Islet precursor cell (in vitro differentiated cells): ENCODE measurements at regions not wholly inside any gene's neighbourhood (a gene's known extent, or its start where the extent isn't known, plus 50 kb on each side); places are given as distances from the start of the nearest gene placed in this dataset.

Experiments
- DNase-seq: peaks from one replicate; pipeline ENCODE4 v3.0.0-alpha.2; 2018

DNA sequence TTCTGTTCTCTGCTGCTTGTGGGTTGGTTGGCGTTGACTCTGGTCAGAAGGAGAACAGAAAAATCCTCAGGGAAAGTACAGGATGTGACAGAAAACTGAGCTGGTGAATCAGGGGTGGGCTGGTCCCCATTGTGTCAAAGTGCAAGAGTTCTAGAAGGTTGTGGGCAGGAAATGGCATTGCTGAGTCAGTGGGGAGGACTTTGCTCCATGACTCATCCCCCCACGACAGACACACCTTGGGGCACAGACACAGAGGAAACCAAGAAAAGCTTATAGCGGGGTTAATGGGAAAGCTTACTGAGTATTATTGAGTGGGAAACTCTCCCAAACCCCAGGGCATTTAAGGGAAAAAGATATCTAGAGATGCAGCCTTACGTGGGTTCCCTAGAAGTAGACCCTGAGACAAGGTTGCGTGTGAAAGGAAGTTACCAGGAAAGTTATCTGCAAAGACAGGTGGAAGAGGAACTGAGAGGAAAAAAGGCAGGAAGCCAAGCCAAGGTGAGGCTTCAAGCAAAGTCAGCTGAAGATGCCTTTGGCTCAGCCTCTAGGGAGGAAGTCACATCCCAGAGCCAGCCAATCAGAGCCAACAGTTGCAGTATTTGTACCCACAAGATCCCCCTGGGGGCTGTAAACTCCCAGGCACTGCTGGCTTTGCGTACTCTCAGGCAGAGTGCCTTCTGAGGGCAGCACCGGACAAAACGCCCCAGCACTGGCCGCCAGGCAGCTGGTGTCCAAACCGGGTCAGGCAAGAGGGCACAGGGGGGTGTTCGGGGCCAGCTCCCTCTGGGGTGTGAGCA lies 86.4 kb downstream of the FOXL1 start:
- peak; percentile 94 for DNase-seq

DNA sequence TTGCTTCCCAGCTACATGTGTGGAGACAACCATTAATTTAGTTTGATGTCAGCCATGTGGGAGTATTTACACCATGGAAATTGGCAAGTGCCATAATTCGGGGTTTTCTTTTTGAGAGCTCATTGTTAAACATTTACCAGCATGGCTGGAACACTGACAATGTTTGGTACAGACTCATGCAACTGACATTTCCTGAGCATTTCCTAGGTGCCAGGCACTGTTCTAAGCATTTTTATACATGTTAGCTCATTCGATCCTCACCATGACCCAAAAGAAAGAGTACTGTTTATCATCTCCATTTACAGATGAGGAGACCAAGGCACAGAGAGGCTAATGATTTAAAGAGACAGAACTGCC lies 86.9 kb downstream of the FOXL1 start:
- DNase-seq: no peak

DNA sequence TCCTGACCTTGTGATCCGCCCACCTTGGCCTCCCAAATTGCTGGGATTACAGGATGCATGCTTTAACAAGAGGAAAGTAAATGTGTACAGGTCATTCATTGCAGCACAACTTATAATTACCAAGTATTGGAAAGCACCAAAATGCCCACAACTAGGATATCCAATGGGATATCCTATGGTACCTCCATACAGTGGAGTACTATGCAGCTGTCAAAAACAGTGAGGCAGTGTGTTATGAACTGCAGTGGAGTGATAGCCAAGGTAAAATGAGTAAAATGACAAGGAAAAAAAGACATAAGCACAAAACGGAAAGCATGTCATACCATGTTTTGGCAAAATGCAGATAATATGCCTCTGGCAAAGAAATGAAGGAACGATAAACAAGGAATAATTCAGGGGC lies 87.6 kb downstream of the FOXL1 start:
- no peak for DNase-seq

DNA sequence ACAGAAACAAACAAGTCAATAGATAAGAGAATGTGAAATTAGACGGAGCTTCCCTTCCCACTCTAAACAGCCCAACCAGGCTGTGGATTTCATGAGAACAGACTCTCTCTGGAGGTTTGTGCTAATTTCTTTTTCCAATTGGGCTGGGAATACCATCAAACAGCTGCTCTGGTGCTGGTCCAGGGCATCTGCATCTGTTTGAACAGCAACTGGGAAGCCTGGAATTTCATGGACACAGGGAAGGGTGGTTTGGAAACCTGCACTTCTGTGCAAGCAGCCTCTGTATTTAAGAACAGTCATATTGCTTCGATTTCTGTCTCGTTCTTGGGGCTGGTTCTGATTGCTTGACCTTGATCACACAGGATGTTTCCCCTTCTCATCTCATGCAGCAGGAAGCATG lies 88.7 kb downstream of the FOXL1 start:
- no peak for DNase-seq

DNA sequence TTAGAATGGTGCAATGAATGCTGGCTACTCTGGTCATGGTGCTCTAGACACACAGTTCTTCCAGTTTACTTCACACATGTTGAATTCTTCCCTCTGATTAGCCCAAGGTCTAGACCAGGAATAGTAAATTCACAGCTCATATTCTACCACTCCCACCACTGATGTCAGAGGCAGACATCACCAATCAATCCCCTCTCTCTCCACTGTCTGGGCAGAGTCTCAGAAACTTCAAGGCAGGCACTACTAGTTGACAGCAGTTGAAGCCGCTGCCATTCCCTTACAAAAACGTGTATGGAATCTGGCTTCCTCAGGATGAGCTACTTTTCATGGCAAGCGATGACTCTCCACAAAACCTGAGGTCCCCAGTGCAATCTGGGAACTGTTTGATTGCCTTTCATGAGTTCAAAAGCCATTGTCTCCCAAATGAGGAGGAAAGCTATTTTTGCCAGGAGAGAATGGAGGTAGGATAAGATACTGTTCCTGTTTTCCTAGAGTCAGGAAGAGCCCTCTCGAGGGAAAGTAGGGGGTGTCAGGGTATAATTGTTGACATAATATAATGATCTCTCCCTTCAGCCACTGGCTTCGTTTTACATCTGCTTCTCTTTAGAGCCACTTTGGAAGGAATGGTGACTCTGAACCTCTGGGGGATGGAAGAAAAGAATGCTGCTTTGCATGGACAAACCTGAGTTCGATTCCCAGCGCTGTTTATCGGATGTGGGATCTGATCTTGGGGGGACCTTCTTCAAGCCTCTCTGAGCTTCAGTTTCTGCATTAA lies 90.0 kb downstream of the FOXL1 start:
- peak; percentile 76 for DNase-seq

DNA sequence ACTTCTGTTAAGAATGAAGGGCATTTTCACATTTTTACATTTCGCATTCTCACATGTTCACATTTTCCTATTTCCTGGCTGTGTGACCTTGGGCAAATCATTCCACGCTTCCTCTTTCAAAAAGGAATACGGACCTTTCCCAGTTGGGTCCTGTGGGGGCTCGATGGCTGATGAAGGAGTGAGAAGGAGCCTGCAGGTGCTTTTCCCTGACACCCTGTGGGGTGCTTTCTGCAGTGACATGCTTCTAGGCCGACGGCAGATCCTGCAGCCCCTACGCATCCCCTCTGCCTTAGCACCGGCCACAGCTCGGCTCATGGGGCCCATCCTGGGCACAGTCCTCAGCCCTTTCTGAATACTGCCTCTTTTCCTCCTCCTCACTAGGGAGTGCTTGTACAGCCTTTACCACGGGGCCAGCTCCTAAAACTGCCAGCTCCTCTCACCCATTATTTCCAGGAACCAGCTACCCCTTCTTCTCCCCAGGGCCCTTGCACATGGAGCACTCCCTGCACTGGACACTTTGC lies 91.0 kb downstream of the FOXL1 start:
- no peak for DNase-seq

DNA sequence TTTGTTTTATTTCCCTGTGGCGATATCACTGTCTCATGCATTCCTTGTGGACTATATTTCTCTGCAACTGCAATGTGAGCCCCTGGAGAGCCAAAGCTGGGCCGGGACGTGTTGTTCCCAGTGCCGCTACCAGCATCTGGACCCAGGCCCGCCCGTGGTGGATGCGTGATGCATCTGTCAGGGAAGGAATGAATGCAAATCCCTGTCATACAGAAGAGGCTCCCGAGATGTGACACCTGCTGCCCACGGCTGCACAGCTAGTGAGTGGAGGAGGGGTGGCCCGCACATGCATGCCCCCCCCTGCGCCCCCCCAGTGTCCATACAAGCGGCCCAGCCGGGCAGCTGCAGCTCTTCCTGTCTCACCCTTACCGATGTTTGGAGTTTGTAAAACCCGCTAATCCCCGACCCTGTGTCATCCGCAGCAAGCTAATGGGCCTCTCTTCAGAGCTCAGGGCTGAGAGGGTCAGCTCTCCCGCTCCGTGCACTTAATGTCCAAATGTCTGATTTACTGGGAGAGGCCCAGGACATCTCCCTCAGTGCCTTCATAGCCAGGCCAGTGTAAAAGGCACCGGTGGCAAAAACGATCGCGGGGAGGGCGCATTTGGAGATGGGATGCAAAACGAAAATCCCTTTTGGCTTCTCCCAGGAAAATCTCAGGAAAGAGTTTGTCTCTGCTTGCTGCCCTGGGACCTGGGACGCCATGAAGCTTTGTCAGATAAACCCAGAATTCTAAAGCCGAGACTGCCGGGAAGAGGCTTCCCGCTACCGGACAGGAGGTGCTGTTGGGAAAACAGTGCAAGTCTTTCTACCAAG lies 91.8 kb downstream of the FOXL1 start:
- no peak for DNase-seq

DNA sequence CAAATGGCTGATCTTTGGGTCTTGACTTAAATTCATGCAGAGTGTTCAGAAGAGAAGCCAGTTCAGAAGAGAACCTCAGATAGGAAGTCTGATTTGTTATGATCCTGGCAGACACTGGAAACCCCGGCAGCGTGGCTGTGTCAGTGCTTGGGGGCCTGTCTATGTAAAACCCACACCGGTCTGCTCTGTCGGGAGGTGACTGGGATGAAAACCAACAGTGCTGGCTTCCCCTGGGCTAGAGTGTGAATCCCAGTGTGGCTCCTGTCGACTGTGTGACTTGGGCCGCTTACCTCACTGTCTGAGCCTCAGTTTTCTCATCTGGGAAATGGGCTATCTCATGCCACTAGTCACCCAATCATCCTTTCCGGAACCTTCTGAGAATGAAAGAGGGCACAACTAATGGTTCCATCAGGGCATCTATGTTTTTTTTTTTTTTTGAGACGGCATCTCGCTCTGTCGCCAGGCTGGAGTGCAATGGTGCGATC lies 92.4 kb downstream of the FOXL1 start:
- no peak for DNase-seq

DNA sequence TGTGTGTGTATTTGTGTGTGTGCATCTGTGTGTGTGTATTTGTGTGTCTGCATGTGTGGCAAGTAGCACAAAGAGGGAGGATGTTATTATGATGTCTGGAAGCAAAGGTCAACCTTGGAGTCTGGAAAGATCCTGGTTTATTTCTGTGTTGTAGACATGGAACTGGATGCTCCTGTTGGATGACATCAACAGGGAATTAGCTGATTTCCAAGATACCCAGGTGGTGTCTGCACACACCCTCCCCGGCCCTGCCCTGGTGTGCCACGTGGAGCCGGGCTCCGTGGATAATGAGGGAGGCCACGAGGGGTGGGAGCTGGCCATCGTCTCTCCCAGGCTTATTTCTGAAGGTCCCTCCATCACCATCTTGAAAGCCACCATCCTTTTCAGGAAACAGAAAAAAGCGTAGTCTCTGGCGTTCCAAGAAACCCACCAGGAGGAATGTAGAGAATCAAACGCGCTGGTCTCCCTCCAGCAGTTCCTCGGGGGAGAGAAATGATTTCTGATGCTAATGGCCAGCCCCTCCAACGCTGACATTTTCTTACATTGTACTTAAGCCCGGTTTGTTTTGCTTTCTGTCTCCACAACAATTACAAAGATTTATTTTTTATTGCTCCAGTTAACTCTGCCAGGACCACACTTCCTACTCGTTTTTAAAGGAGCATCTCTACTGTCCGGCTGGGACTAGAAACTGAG lies 93.3 kb downstream of the FOXL1 start:
- DNase-seq: no peak

DNA sequence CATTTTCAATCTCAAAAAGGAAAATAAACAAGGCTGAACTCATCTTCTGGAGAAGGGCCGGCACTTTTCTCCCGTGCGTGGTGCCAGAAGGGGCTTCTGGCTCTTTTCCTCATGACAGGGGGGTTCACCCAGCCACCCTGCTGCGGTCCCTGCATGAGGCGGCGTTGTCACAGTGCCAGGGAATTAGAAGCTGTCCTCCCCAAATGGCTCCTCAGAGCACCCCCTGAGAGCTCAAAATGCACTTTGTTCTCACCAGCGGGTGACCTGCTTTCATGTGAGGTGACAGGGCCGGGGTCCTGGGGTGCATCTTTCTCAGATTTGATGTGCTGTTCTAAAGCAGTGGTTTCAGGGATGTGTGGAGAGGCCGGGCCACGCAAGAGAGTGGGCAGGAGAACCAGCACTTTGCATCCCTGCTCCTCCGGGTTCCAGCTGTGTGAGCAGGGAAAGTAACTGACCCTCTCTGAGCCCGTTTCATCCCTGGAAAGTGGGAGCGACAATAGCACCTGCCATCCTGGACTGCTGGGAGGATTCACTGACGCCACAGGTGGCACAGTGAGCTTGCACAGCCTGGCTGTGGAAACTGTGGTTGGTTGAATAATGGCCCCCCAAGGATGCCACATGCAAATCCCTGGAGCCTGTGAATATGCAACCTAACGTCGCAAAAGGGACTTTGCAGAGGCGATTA lies 94.0 kb downstream of the FOXL1 start:
- DNase-seq: no peak

DNA sequence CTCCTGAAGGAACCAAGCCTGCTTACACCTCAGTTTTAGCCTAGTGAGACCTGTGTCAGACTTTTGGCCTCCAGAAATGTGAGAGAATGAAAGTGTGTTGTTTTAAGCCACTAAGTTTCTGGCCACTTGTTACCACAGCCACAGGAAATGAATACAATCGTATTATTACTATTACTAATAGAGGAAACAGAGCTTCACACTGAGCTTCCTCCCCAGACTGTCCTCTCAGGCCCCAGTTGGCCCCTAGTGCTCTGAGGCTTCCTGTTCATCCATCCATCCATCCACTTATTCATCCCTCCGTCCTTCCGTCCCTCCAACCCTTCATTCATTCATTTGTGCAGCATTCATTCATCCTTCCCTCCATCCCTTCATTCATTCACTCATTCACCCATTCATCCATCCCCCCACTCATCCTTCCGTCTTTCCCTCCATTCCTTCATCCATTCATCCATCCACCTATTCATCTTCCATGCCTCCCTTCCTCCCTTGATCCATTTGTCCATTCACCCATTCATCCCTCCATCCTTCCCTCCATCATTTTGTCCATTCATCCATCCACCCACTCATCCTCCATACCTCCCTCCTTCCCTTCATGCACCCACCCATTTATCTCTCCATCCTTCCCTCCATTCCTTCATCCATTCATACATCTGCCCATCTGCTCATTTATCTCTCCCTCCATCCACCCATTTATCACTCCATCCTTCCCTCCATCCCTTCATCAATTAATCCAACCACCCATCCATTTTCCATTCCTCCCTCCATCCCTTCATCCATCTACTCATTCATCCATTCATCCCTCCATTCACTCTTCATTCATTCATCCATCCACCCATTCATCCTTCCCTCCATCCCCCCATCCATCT lies 95.0 kb downstream of the FOXL1 start:
- DNase-seq: no peak

DNA sequence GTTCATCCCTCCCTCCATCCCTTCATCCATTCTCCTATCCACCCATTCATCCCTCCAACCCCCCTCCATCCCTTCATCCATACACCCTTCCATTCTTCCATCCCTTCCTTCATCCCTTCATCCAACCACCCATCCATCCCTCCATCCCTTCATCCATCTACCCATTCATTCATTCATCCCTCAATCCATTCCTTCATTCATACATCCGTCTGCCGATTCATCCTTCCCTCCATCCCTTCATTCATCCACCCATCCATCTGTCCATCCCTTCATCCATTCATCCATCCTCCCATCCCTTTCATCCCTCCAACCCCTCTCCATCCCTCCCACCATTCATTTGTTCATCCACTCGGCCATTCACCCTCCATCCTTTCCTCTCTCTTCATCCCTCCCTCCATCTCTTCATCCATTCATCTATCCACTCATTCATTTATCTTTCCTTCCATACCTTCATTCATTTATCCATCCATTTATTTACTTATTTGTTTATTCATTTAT lies 95.7 kb downstream of the FOXL1 start:
- no peak for DNase-seq

DNA sequence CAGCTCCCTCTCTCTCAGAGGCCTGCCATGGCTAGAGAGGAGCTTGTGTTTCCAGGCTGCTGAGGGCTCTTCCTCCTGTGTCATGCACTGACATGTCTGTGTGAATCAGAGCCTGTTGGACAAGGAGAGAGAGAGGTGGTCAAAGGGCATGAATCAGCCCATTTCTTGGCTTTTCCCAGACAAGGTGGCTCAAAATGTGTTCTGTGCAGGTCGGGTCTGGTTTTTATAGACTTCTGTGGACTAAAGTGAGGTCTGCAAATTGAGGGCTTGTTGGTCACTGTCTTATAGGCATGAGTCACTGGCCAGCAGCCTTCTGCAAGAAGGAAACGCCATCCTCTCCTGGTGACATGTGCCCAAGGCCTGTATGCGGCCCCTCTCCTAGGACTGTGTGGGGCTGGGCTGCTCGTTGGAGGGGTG lies 97.9 kb downstream of the FOXL1 start:
- peak; percentile 94 for DNase-seq

DNA sequence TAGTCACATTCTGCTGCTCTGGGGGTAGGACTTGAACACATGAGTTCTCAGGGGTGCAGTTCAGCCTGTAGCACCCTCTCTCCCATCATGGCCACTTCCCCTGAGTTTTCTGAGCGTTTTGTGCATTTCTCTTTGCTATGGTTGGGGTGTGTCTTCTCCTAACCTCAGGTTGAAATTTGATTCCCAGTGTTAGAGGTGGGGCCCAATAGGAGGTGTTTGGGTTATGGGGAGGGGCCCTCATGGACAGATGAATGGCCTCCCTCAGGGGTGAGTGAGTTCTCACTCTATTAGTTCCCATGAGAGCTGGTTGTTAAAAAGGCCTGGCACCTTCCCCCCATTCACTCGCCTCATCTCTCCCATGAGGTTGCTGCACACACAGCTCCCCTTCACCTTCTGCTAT lies 101.1 kb downstream of the FOXL1 start:
- DNase-seq: no peak

DNA sequence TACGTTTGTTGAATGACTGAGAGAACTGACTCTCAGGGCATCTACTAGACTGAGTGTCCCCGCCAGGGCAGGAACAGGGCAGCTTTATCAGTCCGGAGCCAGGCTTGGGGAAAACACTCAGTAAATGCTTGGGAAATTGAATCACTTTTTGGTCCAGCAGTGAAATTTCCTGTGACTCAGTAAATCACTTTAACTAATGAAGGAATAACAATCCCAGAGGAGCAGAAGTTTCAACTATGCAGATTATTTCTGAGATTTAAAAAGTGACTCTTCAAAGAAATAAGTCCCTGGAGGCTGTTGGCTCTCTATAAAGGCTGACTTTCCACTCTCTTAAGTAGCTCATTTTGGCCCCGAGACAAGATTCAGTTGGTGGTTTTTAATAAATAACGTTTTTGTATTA lies 101.8 kb downstream of the FOXL1 start:
- no peak for DNase-seq

DNA sequence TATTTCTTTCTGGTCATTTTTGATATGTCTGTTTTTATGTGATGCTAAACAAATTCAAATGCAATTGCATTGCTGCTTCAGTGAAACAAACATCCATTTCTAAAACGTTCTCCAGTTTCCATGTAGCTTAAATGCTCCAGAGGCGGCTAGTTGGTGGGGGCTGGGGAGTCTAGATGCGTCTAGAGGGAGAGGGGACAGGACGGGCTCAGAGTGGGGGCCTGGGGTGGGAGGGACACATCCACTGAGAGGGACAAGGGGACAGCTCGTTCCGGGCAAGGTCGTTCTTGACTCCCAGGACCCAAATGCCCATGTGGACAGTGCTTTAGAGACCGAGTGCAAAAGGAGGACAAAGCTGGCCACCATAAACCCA lies 102.3 kb downstream of the FOXL1 start:
- no peak for DNase-seq

DNA sequence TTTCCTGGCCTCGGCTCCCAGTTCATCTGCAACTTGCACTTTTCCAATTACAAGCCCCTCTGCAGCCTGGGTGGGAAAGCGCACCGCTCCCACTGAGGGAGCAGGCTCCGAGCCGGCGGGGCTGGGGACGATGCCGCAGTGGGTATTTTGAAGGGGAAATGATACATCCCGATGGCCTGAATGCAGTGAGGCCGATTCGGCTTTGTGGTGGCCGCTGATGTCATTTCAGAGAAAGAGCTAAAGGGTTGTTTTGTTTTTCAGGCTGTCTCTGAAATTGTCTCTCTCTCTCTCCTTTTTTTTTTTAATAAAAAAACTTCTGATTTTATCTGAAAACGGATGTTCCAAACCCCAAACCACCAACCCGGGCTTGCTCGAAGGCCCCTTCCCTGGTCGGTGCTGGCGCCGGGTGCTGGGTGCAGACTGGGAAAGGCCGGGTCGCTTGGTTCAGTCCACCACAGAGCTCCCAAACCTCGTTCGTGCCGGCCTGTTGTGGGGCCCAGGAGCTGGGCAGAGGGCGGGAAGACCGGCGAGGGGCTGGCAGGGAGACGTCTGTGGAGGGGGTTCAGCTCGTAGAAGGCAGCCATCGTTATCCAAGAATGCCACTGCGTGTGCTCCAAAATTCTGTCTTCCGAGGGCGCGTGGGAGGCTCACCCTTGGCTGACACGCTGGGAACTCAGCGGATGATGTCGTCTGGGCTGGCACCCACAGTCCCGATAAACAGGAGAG lies 102.8 kb downstream of the FOXL1 start:
- DNase-seq: no peak

DNA sequence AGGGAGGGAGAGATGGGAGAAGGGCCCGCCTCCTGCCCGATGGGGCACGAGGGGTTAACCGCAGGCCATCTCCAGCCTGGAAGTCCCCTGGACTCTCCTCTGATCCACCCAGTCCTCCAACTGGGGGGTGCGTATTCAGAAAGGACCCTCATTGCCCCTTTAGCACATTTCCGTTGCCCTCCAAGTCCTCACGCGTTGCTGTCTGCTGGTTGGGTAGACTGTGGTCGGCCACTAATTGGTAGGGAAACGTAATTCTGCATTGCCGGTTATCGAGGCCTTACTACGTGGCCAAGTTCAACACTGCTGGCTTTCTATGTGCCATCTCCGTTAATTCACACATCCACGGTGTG lies 103.4 kb downstream of the FOXL1 start:
- DNase-seq: no peak

DNA sequence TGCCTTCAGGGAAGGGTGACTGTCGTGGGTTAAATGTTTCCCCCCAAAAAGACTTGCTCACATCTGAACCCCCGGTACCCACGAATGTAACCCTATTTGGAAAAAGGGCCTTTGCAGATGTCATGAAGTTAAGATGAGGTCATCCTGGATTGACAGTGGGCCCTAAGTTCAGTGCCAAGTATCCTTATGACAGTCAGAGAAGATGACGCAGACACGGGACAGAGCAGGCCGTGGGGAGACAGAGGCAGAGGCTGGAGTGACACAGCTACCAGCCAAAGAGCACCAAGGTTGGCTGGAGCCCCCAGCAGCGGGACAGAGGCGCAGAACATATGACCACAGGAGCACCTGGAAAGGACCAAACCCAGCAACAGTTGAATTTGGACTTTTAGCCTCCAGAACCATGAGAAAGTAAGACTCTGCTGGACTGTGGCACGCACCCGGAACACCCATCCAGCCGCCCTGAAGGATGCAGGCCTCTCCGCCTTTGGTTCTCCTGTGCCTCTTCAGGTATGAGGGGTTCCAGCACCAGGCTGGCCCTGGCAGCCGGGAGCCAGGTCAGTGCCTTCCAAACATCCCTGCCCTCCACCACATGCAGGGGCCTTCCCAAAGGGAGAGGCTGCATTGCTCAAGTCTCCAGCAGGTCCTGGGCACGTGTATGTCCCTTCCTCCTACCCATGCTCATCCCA lies 104.0 kb downstream of the FOXL1 start:
- no peak for DNase-seq
